ENCODE measurements at regions not wholly inside any gene's neighbourhood (a gene's known extent, or its start where the extent isn't known, plus 50 kb on each side); places are given as distances from the start of the nearest gene placed in this dataset.

DNA sequence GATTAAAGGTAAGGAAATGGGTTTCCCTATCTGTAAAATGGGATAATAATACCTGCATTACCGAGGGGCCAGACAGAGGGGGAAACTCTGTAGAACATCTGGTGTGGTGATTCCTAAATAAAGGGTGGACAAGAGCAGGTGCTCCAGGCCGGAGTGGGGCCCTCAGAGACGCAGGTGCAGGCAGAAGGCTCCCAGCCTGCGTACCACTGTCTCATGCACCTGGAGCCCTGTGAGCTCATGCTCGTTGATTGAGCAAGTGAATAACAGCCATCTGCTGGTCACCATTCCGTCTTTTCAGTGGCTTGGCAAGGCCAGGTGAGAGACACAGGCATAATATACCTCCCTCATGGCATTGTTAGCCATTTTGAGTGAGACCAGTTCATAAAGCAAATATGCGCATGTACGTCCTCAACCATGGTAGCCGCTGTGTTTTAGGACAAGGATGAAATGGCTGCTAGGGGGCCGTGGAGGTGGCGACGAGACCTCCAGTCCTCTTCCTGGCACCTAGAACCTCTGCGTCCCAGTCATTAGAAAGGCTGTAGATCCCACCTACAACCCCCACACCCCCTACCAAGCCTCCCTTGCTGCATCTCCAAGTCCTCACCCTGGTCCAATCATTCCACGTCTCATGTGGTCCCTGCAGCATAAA, 198.0 kb upstream of the MVB12B start:
- DNase-seq (ENCODE audit: low spot score) = peak; percentile 4
- in situ Hi-C loops (cut with MboI; ENCODE audit: low sequenced_read_pairs, unreplicated experiment) = no loop called here
- TF ChIP-seq, protein P1, sequence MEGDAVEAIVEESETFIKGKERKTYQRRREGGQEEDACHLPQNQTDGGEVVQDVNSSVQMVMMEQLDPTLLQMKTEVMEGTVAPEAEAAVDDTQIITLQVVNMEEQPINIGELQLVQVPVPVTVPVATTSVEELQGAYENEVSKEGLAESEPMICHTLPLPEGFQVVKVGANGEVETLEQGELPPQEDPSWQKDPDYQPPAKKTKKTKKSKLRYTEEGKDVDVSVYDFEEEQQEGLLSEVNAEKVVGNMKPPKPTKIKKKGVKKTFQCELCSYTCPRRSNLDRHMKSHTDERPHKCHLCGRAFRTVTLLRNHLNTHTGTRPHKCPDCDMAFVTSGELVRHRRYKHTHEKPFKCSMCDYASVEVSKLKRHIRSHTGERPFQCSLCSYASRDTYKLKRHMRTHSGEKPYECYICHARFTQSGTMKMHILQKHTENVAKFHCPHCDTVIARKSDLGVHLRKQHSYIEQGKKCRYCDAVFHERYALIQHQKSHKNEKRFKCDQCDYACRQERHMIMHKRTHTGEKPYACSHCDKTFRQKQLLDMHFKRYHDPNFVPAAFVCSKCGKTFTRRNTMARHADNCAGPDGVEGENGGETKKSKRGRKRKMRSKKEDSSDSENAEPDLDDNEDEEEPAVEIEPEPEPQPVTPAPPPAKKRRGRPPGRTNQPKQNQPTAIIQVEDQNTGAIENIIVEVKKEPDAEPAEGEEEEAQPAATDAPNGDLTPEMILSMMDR (IDR thresholded peaks at IDR 0.05; ENCODE audit: borderline replicate concordance, control extremely low read depth, extremely low read depth, insufficient read depth, missing control alignments) = no peak

- in situ Hi-C loops (cut with MboI; ENCODE audit: low sequenced_read_pairs, unreplicated experiment) = no loop called here
- no peak for DNase-seq (ENCODE audit: low spot score)
- TF ChIP-seq, protein P1 (IDR thresholded peaks at IDR 0.05; ENCODE audit: borderline replicate concordance, control extremely low read depth, extremely low read depth, insufficient read depth, missing control alignments) = no peak
Measured at GRCh38 chr9:126131066-126132010, 195.3 kb upstream of the MVB12B start.

- TF ChIP-seq, protein P1 (IDR thresholded peaks at IDR 0.05; ENCODE audit: borderline replicate concordance, control extremely low read depth, extremely low read depth, insufficient read depth, missing control alignments) = no peak
- in situ Hi-C loops (cut with MboI; ENCODE audit: low sequenced_read_pairs, unreplicated experiment) = no loop called here
- DNase-seq (ENCODE audit: low spot score) = no peak
Measured at GRCh38 chr9:126132746-126133145, 193.9 kb upstream of the MVB12B start.

DNA sequence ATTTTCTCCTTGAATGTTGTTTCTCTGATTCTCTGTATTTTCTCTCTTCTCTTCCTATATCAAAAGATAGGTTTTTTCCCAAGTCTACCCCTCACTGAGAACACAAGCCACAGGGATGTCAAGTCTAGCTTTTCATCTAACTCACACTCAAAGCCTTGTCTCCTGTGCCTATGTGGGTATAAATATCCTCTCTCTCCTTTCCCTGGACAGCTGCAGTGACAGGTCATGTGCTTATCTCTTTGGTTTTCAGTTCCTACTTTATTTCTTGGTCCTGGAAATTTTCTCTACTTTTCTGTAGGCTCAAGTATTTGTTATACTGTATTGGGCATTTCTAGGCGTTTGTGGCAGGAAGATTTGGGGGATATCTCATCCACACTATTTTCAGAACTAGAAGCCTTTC, 182.4 kb upstream of the MVB12B start:
- TF ChIP-seq, protein P1 (IDR thresholded peaks at IDR 0.05; ENCODE audit: borderline replicate concordance, control extremely low read depth, extremely low read depth, insufficient read depth, missing control alignments) = no peak
- no peak for DNase-seq (ENCODE audit: low spot score)
- in situ Hi-C loops (cut with MboI; ENCODE audit: low sequenced_read_pairs, unreplicated experiment) = no loop called here

GRCh38 chr9:126144603-126145456, 181.8 kb upstream of the MVB12B start:
- TF ChIP-seq, protein P1 (IDR thresholded peaks at IDR 0.05; ENCODE audit: borderline replicate concordance, control extremely low read depth, extremely low read depth, insufficient read depth, missing control alignments) = no peak
- in situ Hi-C loops (cut with MboI; ENCODE audit: low sequenced_read_pairs, unreplicated experiment) = no loop called here
- DNase-seq (ENCODE audit: low spot score) = no peak

- TF ChIP-seq, protein P1 (IDR thresholded peaks at IDR 0.05; ENCODE audit: borderline replicate concordance, control extremely low read depth, extremely low read depth, insufficient read depth, missing control alignments) = no peak
- in situ Hi-C loops (cut with MboI; ENCODE audit: low sequenced_read_pairs, unreplicated experiment) = no loop called here
- no peak for DNase-seq (ENCODE audit: low spot score)
Measured at GRCh38 chr9:126145887-126146253, 180.8 kb upstream of the MVB12B start.

All from GM13976 (cell line).